HG03571 (cell line): ENCODE measurements at regions not wholly inside any gene's neighbourhood (a gene's known extent, or its start where the extent isn't known, plus 50 kb on each side); places are given as distances from the start of the nearest gene placed in this dataset.

Experiments used
- ATAC-seq: cut with Tn5 transposase; IDR thresholded peaks from one replicate; pipeline ENCODE4 v1.9.1; 2021; ENCODE audit not compliant: unreplicated experiment

DNA sequence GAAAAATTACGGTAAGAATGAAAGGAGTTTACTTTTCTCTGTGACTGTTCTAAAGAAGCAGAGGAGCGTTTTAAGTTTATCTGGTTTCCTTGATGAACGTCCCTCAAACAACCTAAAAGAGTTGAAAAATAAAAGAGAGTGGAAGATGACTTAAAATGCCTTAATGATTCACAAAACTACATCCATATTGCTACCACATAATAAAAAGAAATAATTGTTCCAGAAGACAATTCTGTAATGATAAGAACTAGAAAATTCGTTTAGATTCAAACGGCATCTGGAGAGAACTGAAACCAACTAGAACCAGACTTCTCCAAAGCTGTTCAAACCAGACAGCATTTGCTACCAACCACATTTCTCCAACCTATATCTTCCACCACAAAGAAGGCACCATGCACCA is 68.1 kb downstream of the TEKT4 start:
- ATAC-seq = no peak

DNA sequence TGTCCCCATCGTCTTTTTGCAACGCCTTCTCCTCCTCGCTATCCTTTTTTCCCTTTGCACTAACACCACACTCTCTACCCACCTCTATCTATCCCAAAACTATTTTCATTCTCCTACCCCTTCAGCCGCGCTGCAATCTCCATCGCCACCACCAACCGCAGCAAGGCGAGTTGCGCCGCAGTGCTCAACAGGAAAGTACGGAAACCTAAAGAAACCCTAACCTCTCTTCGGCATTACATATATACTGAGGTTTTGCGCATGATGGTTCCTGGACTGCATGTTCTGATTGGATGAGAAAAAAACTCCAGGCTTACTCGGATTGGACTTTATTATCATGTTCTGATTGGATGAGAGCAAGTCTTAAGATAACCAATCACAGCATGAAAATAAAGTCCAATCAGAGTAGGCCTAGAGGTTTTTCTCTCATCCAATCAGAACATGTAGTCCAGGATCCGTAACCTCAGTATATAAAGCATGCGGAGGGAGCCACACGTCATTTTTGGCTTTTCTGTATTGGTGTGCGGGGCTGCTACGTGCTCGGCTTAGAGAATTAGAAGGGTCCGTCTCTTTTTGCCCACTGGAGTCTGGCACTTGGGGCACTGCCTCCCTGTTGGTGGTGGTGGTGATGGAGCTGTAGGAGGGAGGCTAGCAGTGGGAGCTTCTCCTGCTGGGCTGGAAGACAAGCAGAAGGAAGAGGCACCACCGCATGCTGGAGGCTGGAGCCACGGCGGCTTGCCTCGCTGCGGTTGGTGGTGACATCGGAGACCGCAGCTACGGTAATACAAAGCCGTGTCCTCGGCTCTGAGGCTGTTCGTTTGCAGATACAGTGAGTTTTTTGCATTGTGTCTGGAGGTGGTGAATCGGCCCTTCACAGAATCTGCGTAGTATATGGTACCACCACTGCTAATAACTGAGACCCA is 76.1 kb downstream of the TEKT4 start:
- ATAC-seq = no peak

DNA sequence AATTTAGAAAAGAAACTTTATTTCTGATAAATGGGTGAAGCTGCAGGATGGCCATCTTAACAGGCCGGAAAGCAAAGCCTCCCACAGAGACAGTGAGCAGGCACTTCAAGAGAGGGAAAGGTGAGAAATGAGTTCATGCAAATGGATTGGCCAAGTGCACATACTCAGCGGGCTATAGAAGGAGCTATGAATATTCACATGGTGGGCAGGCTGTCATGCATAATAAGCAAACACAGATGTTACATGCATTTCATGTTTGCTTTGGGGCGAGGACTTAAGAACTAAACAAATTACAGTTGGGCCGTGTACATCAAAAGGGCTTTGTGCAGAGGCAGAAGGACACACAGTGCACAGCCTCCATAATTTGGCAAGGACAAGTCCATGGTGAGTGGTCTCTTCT is 69.8 kb upstream of the MAL start:
- ATAC-seq = no peak

DNA sequence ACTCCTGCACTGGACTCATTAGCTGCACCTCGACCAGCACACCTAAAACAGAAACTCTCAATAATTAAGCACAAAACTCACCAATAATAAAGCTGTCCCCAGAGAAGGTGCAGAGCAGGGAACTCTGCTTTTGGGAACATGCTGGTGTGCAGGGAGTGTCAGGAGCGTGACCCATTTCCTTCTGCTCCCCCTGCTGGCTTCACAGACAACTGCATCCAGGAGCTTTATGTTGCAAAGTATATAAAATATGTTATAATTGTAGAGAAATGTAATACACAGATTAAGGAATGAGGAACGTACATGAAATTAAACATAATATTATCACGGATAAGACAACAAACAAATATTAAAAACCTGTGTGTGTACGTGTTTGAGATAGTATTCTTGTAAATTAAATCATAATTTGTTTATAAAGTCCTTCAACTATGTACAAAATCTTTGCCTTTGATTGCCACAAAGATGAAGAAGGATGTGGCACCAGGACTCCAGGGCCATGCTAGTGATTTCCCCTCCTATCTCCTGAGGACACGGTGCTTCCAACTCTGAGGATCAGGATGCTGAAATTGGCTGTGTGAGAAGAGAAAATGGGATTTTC is 68.6 kb upstream of the MAL start:
- ATAC-seq = peak; percentile 72

DNA sequence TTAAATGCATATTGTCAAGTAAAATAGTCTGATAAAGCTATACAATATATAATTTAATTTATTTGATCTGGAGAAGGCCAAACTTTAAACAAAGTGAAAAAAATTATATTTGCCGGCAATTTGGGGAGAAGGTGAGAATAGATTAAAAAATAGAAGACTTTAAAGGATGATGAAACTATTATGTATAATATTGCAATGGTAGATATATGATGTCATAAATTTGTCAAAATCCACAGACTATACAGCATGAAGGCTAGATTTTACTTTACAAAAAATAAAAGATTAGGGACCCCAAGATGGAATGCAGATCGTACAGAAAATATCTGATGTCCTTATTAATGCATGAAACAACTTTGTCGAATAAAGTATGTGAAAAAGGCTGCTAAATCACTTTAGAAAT is 67.3 kb upstream of the MAL start:
- ATAC-seq = no peak

DNA sequence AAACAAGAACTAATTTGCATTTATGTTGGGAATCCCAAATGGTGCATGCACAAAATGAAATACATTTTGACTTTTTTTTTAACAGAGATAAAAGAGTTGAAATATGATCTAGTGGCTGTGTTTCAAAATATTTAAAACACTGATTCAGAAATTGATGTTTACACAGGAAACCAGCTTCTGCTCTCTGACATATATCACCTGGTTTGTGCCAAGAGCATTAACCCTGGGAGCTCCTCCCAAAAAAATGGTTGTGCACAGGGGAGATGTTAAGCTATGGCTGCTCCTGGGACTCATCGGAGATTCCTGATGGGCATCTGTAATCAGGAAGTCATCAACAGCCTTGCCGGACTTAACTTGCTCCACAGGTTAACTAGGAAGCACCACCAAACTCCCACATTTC is 65.2 kb upstream of the MAL start:
- no peak for ATAC-seq

DNA sequence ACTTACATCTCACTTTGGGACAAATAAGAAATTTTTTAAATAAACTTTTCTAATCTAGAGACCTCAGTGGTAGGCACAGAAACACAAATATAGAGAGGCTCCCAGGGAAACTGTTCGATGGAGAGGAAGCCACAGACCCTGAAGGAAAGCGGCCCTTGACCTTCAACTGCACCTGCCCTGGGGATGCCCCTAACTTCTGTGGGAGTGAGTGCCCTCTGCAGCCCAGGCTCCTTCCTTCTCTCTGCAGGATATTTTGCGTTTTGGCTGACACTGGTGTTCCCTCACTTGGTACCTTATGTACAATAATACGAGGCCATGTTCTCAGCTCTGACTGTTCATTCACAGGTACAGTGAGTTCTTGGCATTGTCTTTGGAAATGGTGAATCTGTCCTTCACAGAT is 64.8 kb upstream of the MAL start:
- no peak for ATAC-seq

DNA sequence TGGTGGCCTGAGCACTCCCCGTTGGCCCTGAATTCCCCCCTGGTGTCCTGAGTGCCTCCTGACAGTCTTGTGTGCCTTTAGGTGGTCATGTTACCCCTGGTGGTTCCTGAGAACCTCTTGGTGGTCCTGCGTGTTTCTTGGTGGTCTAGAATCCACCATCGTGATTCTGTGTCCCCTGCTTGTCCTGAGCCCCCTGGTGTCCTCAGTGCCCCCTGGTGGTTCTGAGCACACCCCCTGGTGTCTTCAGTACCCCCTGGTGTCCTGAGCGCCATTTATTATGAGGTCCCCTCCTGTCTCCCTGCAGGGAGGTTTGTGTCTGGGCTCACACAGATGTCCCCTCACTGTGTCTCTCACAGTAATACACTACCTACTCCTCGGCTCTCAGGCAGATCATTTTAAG is 61.3 kb upstream of the MAL start:
- ATAC-seq = no peak

DNA sequence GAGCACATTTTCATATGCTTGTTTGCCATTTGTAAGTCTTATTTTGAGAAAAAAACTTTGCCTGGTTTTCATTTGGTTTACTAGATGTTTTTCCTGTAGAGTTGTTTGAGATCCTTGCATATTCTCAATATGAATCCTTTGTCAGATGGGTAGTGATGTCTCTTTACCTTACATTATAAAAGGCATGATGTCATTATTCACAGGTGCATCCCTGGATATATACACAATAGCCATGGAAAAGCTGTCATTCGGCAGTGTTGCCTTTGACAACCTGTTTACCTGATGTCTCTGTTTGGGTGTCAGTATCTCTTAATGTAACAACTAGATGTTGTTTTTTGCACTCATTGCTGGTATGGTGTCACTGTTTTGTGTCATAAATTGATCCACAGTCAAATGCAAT is 58.8 kb upstream of the MAL start:
- ATAC-seq = no peak

DNA sequence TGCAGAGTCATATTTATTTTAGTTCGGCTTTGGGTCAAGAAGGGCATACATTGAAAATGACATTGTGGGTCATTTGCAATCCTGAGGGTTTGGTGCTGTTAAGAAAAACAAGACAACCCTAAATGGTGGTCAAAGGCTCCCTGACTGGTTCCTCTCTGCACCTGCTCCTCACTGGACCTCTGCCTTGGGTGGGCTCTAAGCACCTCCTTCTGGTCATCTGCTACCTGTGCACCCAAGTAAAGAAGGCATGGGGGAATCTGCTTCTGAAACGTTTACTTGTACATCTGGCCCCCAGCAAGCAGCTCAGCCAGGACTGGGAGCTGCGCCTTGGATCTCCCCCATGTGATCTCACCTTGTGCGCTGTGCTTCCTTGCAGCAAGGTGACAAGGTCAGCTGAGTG is 55.2 kb upstream of the MAL start:
- ATAC-seq = no peak
